ENCODE measurements at regions not wholly inside any gene's neighbourhood (a gene's known extent, or its start where the extent isn't known, plus 50 kb on each side); places are given as distances from the start of the nearest gene placed in this dataset.

- DNase-seq (ENCODE audit: low read depth, low spot score), result no peak
Measured at GRCh38 chr13:60282708-60283107, 114.3 kb upstream of the TDRD3 start.

- no peak for DNase-seq (ENCODE audit: low read depth, low spot score)
Measured at GRCh38 chr13:60286707-60287106, 110.3 kb upstream of the TDRD3 start.

GRCh38 chr13:60288569-60288968 is 108.5 kb upstream of the TDRD3 start:
- DNase-seq (ENCODE audit: low read depth, low spot score), result no peak

- no peak for DNase-seq (ENCODE audit: low read depth, low spot score)
Measured at GRCh38 chr13:60303166-60303565, 93.9 kb upstream of the TDRD3 start.

GRCh38 chr13:60311527-60311926 is 85.5 kb upstream of the TDRD3 start:
- no peak for DNase-seq (ENCODE audit: low read depth, low spot score)

GRCh38 chr13:60312851-60313505 is 84.0 kb upstream of the TDRD3 start:
- DNase-seq (ENCODE audit: low read depth, low spot score), result no peak

GRCh38 chr13:60318186-60318585 is 78.8 kb upstream of the TDRD3 start:
- no peak for DNase-seq (ENCODE audit: low read depth, low spot score)

GRCh38 chr13:60324131-60324530 is 72.9 kb upstream of the TDRD3 start:
- no peak for DNase-seq (ENCODE audit: low read depth, low spot score)

- DNase-seq (ENCODE audit: low read depth, low spot score), result no peak
Measured at GRCh38 chr13:60326273-60326672, 70.7 kb upstream of the TDRD3 start.

GRCh38 chr13:60327511-60327910 is 69.5 kb upstream of the TDRD3 start:
- DNase-seq (ENCODE audit: low read depth, low spot score), result no peak

- no peak for DNase-seq (ENCODE audit: low read depth, low spot score)
Measured at GRCh38 chr13:60328073-60328472, 68.9 kb upstream of the TDRD3 start.

- DNase-seq (ENCODE audit: low read depth, low spot score), result peak; percentile 9
Measured at GRCh38 chr13:60329221-60329923, 67.6 kb upstream of the TDRD3 start.

GRCh38 chr13:60331249-60332012 is 65.6 kb upstream of the TDRD3 start:
- no peak for DNase-seq (ENCODE audit: low read depth, low spot score)

- no peak for DNase-seq (ENCODE audit: low read depth, low spot score)
Measured at GRCh38 chr13:60332682-60333081, 64.3 kb upstream of the TDRD3 start.

GRCh38 chr13:60334310-60334709 is 62.7 kb upstream of the TDRD3 start:
- DNase-seq (ENCODE audit: low read depth, low spot score), result no peak

GRCh38 chr13:60335531-60335930 is 61.5 kb upstream of the TDRD3 start:
- no peak for DNase-seq (ENCODE audit: low read depth, low spot score)

GRCh38 chr13:60338754-60339153 is 58.3 kb upstream of the TDRD3 start:
- no peak for DNase-seq (ENCODE audit: low read depth, low spot score)

GRCh38 chr13:60343978-60344377 is 53.0 kb upstream of the TDRD3 start:
- DNase-seq (ENCODE audit: low read depth, low spot score), result no peak

- DNase-seq (ENCODE audit: low read depth, low spot score), result no peak
Measured at GRCh38 chr13:60347174-60347573, 49.8 kb upstream of the TDRD3 start.

Data from smooth muscle cell of the brain vasculature (primary cell).